ENCODE measurements at regions not wholly inside any gene's neighbourhood (a gene's known extent, or its start where the extent isn't known, plus 50 kb on each side); places are given as distances from the start of the nearest gene placed in this dataset.

GRCh38 chr5:155783246-155783645 is 543.7 kb upstream of the SGCD start:
- Histone ChIP-seq H3K27ac (no peak overlapping the region), H3K4me1 (no peaks in the 10 kb centered on the region), H3K4me3 (no peak overlapping the region), H3K9me3 (no peaks in the 10 kb centered on the region), H3K36me3 (no peaks in the 10 kb centered on the region), H3K27me3 (no peaks in the 10 kb centered on the region)
- TF ChIP-seq CTCF (IDR thresholded peaks at IDR 0.05) = no peak
- ATAC-seq (no peak), DNase-seq (no peak)
- intact Hi-C loops (cut with DNase I) = no loop called here

- H3K9me3 ChIP-seq = no peaks in the 10 kb centered on the region
- no peak overlapping the region for H3K4me3 ChIP-seq
- TF ChIP-seq CTCF (IDR thresholded peaks at IDR 0.05) = no peak
- H3K4me1 ChIP-seq = no peaks in the 10 kb centered on the region
- ATAC-seq (no peak), DNase-seq (no peak)
- H3K27me3 ChIP-seq = no peaks in the 10 kb centered on the region
- no peaks in the 10 kb centered on the region for H3K36me3 ChIP-seq
- intact Hi-C loops (cut with DNase I) = no loop called here
- H3K27ac ChIP-seq = no peak overlapping the region
Measured at GRCh38 chr5:155783791-155784190, 543.2 kb upstream of the SGCD start.

GRCh38 chr5:155786108-155786507 is 540.9 kb upstream of the SGCD start:
- H3K27me3 ChIP-seq = no peaks in the 10 kb centered on the region
- TF ChIP-seq CTCF (IDR thresholded peaks at IDR 0.05) = no peak
- DNase-seq = no peak
- H3K4me1 ChIP-seq = no peaks in the 10 kb centered on the region
- H3K36me3 ChIP-seq = no peaks in the 10 kb centered on the region
- intact Hi-C loops (cut with DNase I) = no loop called here
- no peak overlapping the region for H3K27ac ChIP-seq
- no peak overlapping the region for H3K4me3 ChIP-seq
- no peak for ATAC-seq
- no peaks in the 10 kb centered on the region for H3K9me3 ChIP-seq

- no peaks in the 10 kb centered on the region for H3K4me1 ChIP-seq
- no peak for ATAC-seq
- no peaks in the 10 kb centered on the region for H3K36me3 ChIP-seq
- H3K27ac ChIP-seq = no peak overlapping the region
- H3K27me3 ChIP-seq = no peaks in the 10 kb centered on the region
- TF ChIP-seq CTCF (IDR thresholded peaks at IDR 0.05) = no peak
- H3K9me3 ChIP-seq = peaks cover 16% of the 10 kb centered on the region
- intact Hi-C loops (cut with DNase I) = no loop called here
- no peak for DNase-seq
- no peak overlapping the region for H3K4me3 ChIP-seq
Measured at GRCh38 chr5:155792873-155793272, 534.1 kb upstream of the SGCD start.

- intact Hi-C loops (cut with DNase I) = no loop called here
- TF ChIP-seq CTCF (IDR thresholded peaks at IDR 0.05) = no peak
Measured at GRCh38 chr5:155794795-155795194, 532.2 kb upstream of the SGCD start.

GRCh38 chr5:155799308-155799707 is 527.7 kb upstream of the SGCD start:
- no peak for TF ChIP-seq CTCF (IDR thresholded peaks at IDR 0.05)
- intact Hi-C loops (cut with DNase I) = no loop called here
- Histone ChIP-seq H3K36me3 (no peaks in the 10 kb centered on the region), H3K4me1 (no peaks in the 10 kb centered on the region), H3K9me3 (peaks cover 6% of the 10 kb centered on the region), H3K27ac (no peak overlapping the region), H3K4me3 (no peak overlapping the region), H3K27me3 (no peaks in the 10 kb centered on the region)
- no peak for ATAC-seq
- DNase-seq = no peak

More at GRCh38 chr5:155794795-155795194, 532.2 kb upstream of the SGCD start:
- DNase-seq (no peak), ATAC-seq (no peak)
- Histone ChIP-seq H3K4me3 (no peak overlapping the region), H3K27ac (no peak overlapping the region), H3K9me3 (peaks cover 16% of the 10 kb centered on the region), H3K4me1 (no peaks in the 10 kb centered on the region), H3K27me3 (no peaks in the 10 kb centered on the region), H3K36me3 (no peaks in the 10 kb centered on the region)
